ENCODE measurements at regions not wholly inside any gene's neighbourhood (a gene's known extent, or its start where the extent isn't known, plus 50 kb on each side); places are given as distances from the start of the nearest gene placed in this dataset.
"Not testable (repeated sequence)": the region's sequence is repeated elsewhere in the genome, so short reads cannot be mapped to it uniquely, and the experiment has no call there.

DNA sequence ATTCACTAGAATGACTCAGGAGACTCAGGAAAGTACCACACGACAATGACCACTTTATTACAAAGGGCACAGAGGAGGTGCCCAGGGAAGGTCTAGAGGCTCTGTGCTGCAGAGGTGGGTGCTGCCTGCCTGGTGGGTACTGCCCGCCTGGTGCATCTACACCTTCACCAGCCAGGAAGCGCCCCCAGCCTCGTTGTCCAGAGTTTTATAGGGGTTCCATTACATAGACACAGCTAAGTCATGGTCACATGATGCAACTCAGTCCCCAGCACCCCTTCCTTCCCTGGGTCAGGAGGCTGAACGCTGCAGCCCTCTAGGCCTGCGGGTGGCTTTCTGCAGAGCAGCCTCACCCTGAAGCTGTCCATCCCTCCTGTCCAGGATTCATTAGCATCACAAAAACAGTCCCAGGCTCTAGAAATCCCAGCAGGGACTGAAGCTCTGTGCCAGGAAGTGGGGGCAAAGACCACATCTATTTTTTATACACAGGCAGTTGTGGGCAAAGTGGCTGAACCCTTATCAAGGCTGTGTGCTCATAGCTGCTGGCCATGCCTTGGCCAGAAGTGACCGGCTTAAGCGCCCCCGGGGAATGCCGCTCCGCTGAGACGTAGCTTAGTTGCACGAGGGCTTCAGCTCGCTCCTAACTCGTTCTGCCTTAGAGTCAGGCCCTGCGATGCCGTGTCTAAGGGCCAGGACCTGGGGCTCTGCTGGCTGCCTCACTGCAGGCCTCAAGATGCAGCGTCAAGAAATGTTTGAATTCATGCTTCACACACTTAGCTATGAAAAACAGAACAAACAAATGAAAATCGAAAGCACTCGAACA, 219.0 kb downstream of the GLRX3 start:
- no peak overlapping the region for H3K18ac ChIP-seq (ENCODE audit: low read depth, low read length)
- H2BK15ac ChIP-seq (ENCODE audit: low read depth, low read length) = no peak overlapping the region
- H3K4me2 ChIP-seq (ENCODE audit: low read depth, low read length) = no peak overlapping the region
- no peak overlapping the region for H2BK5ac ChIP-seq (ENCODE audit: low read depth, low read length, poor library complexity, severe bottlenecking)
- no peak overlapping the region for H3K4ac ChIP-seq (ENCODE audit: low read depth, low read length)
- H2BK20ac ChIP-seq (ENCODE audit: low read depth, low read length) = no peak overlapping the region
- peaks cover 47% of the 10 kb centered on the region for H3K9me3 ChIP-seq (ENCODE audit: control insufficient read depth, insufficient read depth, low read length)
- no peak overlapping the region for H2AFZ ChIP-seq (replicated peaks; ENCODE audit: low read length, poor library complexity)
- dilution Hi-C loops (cut with HindIII; ENCODE audit: low sequenced_read_pairs, unreplicated experiment) (no loop called here), intact Hi-C loops (cut with micrococcal nuclease) (no loop called here), in situ Hi-C loops (cut with MboI; ENCODE audit: low sequenced_read_pairs) (no loop called here)
- 71% methylated on average over 11 of the region's 20 CpGs; no CpG with 5 or more reads in 1 of the 2 experiments for WGBS, 2 experiments (ENCODE audit: extremely low coverage in 2 of 2, insufficient read length in 1 of 2)
- no peak overlapping the region for H3K4me3 ChIP-seq (ENCODE audit: insufficient read depth, low read depth, low read length)
- no peak overlapping the region for H4K8ac ChIP-seq (ENCODE audit: low read depth in 2 of 2, low read length in 2 of 2)
- no peaks in the 10 kb centered on the region for H3K4me1 ChIP-seq (ENCODE audit: control insufficient read depth, insufficient read depth, low read length)
- no peak overlapping the region for H2AK5ac ChIP-seq (ENCODE audit: low read depth, low read length)
- no peaks in the 10 kb centered on the region for H4K20me1 ChIP-seq (ENCODE audit: insufficient read depth, low read length)
- no peak overlapping the region for H3K14ac ChIP-seq (replicated peaks; ENCODE audit: low read depth, low read length)
- TF ChIP-seq USF2 (IDR thresholded peaks at IDR 0.05; ENCODE audit: low read depth, low read length) (no peak), RCOR1 (IDR thresholded peaks at IDR 0.05; ENCODE audit: insufficient replicate concordance, low read length) (no peak)
- H3K27ac ChIP-seq (ENCODE audit: insufficient read depth, low read length) = no peak overlapping the region
- no TSS peak for BruUV-seq (replicated peaks)
- no peaks in the 10 kb centered on the region for H3K27me3 ChIP-seq (ENCODE audit: control insufficient read depth, insufficient read depth, low read length)
- ChIA-PET CTCF (no interaction called here), POLR2A (ENCODE audit: unreplicated experiment) (no interaction called here)
- H3K79me1 ChIP-seq (ENCODE audit: low read depth in 1 of 2, low read length in 2 of 2) = no peaks in the 10 kb centered on the region
- no peak overlapping the region for H3K9ac ChIP-seq (ENCODE audit: low read depth, low read length)
- H4K5ac ChIP-seq (ENCODE audit: low read depth, low read length) = no peak overlapping the region
- H3K36me3 ChIP-seq (ENCODE audit: control insufficient read depth, insufficient read depth, low read length) = no peaks in the 10 kb centered on the region
- no peak overlapping the region for H4K91ac ChIP-seq (ENCODE audit: insufficient read depth, low read depth, low read length)
- H3K9me1 ChIP-seq (ENCODE audit: insufficient read depth, low read length) = no peaks in the 10 kb centered on the region
- DNase-seq (no peak), ATAC-seq (ENCODE audit: low read depth) (no peak)
- no peak overlapping the region for H2AK9ac ChIP-seq (replicated peaks; ENCODE audit: low read depth, low read length, poor library complexity)
- H3K56ac ChIP-seq (ENCODE audit: extremely low read depth, insufficient read depth, low read length) = no peak overlapping the region
- no peak overlapping the region for H2BK120ac ChIP-seq (ENCODE audit: low read depth, low read length)
- H3K23ac ChIP-seq (ENCODE audit: low read depth, low read length) = no peak overlapping the region

GRCh38 chr10:130356429-130356828, 220.2 kb downstream of the GLRX3 start:
- H4K8ac ChIP-seq (ENCODE audit: low read depth in 2 of 2, low read length in 2 of 2); H3K9ac ChIP-seq (ENCODE audit: low read depth, low read length); H2AK9ac ChIP-seq (replicated peaks; ENCODE audit: low read depth, low read length, poor library complexity); H4K91ac ChIP-seq (ENCODE audit: insufficient read depth, low read depth, low read length); H3K4ac ChIP-seq (ENCODE audit: low read depth, low read length); H3K36me3 ChIP-seq (ENCODE audit: control insufficient read depth, insufficient read depth, low read length); DNase-seq; H3K27ac ChIP-seq (ENCODE audit: insufficient read depth, low read length); H2BK5ac ChIP-seq (ENCODE audit: low read depth, low read length, poor library complexity, severe bottlenecking); BruUV-seq (replicated peaks); intact Hi-C loops (cut with micrococcal nuclease); H3K27me3 ChIP-seq (ENCODE audit: control insufficient read depth, insufficient read depth, low read length); in situ Hi-C loops (cut with MboI; ENCODE audit: low sequenced_read_pairs); ATAC-seq (ENCODE audit: low read depth); H3K23ac ChIP-seq (ENCODE audit: low read depth, low read length); H3K79me1 ChIP-seq (ENCODE audit: low read depth in 1 of 2, low read length in 2 of 2); H3K9me1 ChIP-seq (ENCODE audit: insufficient read depth, low read length); H3K56ac ChIP-seq (ENCODE audit: extremely low read depth, insufficient read depth, low read length); dilution Hi-C loops (cut with HindIII; ENCODE audit: low sequenced_read_pairs, unreplicated experiment); H2AK5ac ChIP-seq (ENCODE audit: low read depth, low read length); CTCF ChIA-PET; H3K4me1 ChIP-seq (ENCODE audit: control insufficient read depth, insufficient read depth, low read length); H2BK20ac ChIP-seq (ENCODE audit: low read depth, low read length); H3K14ac ChIP-seq (replicated peaks; ENCODE audit: low read depth, low read length); H4K20me1 ChIP-seq (ENCODE audit: insufficient read depth, low read length); H4K5ac ChIP-seq (ENCODE audit: low read depth, low read length); POLR2A ChIA-PET (ENCODE audit: unreplicated experiment); H3K4me2 ChIP-seq (ENCODE audit: low read depth, low read length); H2AFZ ChIP-seq (replicated peaks; ENCODE audit: low read length, poor library complexity); H3K18ac ChIP-seq (ENCODE audit: low read depth, low read length); H2BK15ac ChIP-seq (ENCODE audit: low read depth, low read length); H3K4me3 ChIP-seq (ENCODE audit: insufficient read depth, low read depth, low read length); H2BK120ac ChIP-seq (ENCODE audit: low read depth, low read length): not testable (repeated sequence)
- peaks cover 49% of the 10 kb centered on the region for H3K9me3 ChIP-seq (ENCODE audit: control insufficient read depth, insufficient read depth, low read length)
- 68% methylated on average over 16 of the region's 23 CpGs; no CpG with 5 or more reads in 1 of the 2 experiments for WGBS, 2 experiments (ENCODE audit: extremely low coverage in 2 of 2, insufficient read length in 1 of 2)
